Testis (tissue), 2 donors: ENCODE measurements at regions not wholly inside any gene's neighbourhood (a gene's known extent, or its start where the extent isn't known, plus 50 kb on each side); places are given as distances from the start of the nearest gene placed in this dataset.

Experiments used
- POLR2A ChIP-seq: fragments of 450-650 bp; IDR thresholded peaks from one replicate; pipeline ENCODE4 v1.6.1; 2017; ENCODE audit warnings: antibody characterized with exemption, mild to moderate bottlenecking, moderate library complexity
- TF ChIP-seq, protein P1 (sequence below), 3 experiments: fragments of 450-650 bp in 2 of 3; fragments of 200-600 bp in 1 of 3; sonication (generic) in 1 of 3; IDR thresholded peaks; one replicate each; pipeline ENCODE4 v1.5.1; 2016 to 2019; ENCODE audit warnings: antibody characterized with exemption in 3 of 3, mild to moderate bottlenecking in 2 of 3, moderate library complexity in 1 of 3

- TF ChIP-seq, protein P1, sequence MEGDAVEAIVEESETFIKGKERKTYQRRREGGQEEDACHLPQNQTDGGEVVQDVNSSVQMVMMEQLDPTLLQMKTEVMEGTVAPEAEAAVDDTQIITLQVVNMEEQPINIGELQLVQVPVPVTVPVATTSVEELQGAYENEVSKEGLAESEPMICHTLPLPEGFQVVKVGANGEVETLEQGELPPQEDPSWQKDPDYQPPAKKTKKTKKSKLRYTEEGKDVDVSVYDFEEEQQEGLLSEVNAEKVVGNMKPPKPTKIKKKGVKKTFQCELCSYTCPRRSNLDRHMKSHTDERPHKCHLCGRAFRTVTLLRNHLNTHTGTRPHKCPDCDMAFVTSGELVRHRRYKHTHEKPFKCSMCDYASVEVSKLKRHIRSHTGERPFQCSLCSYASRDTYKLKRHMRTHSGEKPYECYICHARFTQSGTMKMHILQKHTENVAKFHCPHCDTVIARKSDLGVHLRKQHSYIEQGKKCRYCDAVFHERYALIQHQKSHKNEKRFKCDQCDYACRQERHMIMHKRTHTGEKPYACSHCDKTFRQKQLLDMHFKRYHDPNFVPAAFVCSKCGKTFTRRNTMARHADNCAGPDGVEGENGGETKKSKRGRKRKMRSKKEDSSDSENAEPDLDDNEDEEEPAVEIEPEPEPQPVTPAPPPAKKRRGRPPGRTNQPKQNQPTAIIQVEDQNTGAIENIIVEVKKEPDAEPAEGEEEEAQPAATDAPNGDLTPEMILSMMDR (IDR thresholded peaks at IDR 0.05), result no peak
- TF ChIP-seq POLR2A, result no peak
Measured at GRCh38 chr3:70393881-70394612, 81.6 kb upstream of the MDFIC2 start.
